ENCODE measurements at regions not wholly inside any gene's neighbourhood (a gene's known extent, or its start where the extent isn't known, plus 50 kb on each side); places are given as distances from the start of the nearest gene placed in this dataset.

DNA sequence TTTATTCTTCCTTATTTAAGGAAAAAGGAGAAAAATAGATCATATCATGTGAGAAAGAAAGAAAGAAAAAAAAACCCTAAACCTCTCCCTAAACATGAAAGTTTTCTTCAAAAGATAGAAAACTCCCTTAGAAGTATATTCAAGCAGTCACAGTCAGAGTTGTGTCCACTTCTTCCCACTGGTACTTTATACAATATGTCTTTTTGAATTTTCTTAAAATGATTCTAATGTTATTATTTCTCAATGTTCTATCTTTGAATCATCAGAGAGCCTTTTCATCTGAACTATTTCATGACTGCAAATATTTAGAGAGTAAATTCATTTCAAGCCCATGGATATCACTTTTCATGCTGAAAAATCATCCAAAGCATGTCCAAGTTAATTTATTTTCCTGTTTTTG, 205.2 kb upstream of the SPOPL start:
- ChIA-PET POLR2A (no interaction called here), CTCF (no interaction called here)
- H3K9me3 Mint-ChIP-seq: peaks cover 4% of the 10 kb centered on the region
- intact Hi-C loops (cut with micrococcal nuclease): no loop called here
- H3K36me3 Mint-ChIP-seq (ENCODE audit: low read depth): no peaks in the 10 kb centered on the region
- no peaks in the 10 kb centered on the region for H3K4me1 Mint-ChIP-seq (ENCODE audit: low read depth)
- DNase-seq (no peak), ATAC-seq (no peak)
- no peak overlapping the region for H3K27ac Mint-ChIP-seq
- TF ChIP-seq, protein P1, sequence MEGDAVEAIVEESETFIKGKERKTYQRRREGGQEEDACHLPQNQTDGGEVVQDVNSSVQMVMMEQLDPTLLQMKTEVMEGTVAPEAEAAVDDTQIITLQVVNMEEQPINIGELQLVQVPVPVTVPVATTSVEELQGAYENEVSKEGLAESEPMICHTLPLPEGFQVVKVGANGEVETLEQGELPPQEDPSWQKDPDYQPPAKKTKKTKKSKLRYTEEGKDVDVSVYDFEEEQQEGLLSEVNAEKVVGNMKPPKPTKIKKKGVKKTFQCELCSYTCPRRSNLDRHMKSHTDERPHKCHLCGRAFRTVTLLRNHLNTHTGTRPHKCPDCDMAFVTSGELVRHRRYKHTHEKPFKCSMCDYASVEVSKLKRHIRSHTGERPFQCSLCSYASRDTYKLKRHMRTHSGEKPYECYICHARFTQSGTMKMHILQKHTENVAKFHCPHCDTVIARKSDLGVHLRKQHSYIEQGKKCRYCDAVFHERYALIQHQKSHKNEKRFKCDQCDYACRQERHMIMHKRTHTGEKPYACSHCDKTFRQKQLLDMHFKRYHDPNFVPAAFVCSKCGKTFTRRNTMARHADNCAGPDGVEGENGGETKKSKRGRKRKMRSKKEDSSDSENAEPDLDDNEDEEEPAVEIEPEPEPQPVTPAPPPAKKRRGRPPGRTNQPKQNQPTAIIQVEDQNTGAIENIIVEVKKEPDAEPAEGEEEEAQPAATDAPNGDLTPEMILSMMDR (IDR thresholded peaks at IDR 0.05): no peak
- H3K4me3 Mint-ChIP-seq: no peak overlapping the region
- no peaks in the 10 kb centered on the region for H3K27me3 Mint-ChIP-seq

DNA sequence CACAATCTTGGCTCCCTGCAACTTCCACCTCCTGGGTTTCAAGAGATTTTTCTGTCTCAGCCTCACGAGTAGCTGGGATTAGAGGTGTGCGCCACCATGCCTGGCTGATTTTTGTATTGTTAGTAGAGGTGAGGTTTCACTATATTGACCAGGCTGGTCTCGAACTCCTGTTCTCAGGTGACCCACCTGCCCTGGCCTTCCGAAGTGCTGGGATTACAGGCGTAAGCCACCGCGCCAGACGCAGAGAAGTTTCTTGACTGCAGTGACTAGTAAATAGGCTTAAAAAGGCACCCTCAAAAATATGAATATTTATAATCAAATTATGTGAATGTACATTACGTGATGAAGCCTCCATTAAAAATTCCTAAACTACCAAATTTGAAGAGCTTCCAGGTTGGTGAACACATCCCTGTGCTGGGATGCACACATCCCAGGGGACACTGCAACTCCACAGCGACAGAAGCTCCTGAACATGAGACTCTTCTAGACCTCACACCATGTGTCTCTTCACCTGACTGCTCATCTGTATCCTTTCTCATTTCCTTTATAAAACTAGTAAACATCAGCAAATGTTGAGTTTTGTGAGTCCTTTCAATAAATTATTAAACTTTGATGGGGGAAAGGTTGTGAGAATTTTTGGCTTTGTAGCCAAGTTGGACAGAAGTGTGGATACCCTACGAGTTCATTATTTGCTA, 203.3 kb upstream of the SPOPL start:
- ChIA-PET CTCF (no interaction called here), POLR2A (interaction anchor here (0.6 kb wide), 1 partner anchor 210 kb away, joined by 3 read pairs; no protein-coding TSS in a partner anchor)
- no peak for DNase-seq
- TF ChIP-seq, protein P1 (IDR thresholded peaks at IDR 0.05): no peak
- H3K27ac Mint-ChIP-seq: no peak overlapping the region
- H3K36me3 Mint-ChIP-seq (ENCODE audit: low read depth): no peaks in the 10 kb centered on the region
- no peak for ATAC-seq
- no peaks in the 10 kb centered on the region for H3K27me3 Mint-ChIP-seq
- H3K4me3 Mint-ChIP-seq: no peak overlapping the region
- intact Hi-C loops (cut with micrococcal nuclease): no loop called here
- H3K9me3 Mint-ChIP-seq: no peaks in the 10 kb centered on the region
- no peaks in the 10 kb centered on the region for H3K4me1 Mint-ChIP-seq (ENCODE audit: low read depth)

DNA sequence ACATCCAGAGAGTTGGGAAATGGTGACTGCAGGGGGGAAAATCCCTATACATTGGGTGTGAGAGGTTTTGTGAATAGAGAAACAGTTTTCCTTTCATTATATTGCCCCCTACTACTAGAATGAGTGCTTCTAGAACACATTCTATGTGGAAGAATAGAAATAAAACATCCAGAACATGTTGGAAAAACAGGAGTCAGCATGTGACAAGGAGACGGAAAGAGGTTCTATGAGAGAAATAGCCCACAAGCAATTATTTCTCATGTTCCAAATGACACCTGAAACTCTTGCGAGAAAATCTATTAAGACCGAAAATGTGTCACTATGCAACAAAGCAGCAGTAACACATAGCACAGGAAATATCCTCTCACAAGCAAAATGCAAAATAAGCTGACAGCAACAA, 202.7 kb upstream of the SPOPL start:
- DNase-seq: no peak
- Mint-ChIP-seq H3K9me3 (no peaks in the 10 kb centered on the region), H3K27me3 (no peaks in the 10 kb centered on the region), H3K36me3 (ENCODE audit: low read depth) (no peaks in the 10 kb centered on the region), H3K4me1 (ENCODE audit: low read depth) (no peaks in the 10 kb centered on the region), H3K4me3 (no peak overlapping the region), H3K27ac (no peak overlapping the region)
- TF ChIP-seq, protein P1 (IDR thresholded peaks at IDR 0.05): no peak
- ATAC-seq: no peak
- intact Hi-C loops (cut with micrococcal nuclease): no loop called here
- ChIA-PET POLR2A (no interaction called here), CTCF (no interaction called here)

DNA sequence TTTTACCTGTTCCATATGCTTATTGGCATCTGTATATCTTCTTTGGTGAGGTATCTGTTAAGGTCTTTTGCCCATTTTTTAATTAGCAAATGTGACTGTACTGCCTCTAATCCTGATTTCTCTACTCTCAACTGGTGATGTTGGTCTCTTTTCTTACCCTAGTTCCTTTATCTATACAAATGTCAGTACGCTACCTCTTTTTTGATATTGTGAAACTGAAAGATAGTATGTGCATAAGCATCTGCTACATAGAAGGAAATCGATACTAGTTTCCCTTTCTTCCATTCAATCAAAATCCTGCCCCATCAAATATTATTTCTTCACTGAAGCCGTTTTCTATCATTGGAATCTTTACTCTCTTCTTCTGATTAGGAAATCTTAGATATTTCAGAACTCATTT, 194.9 kb upstream of the SPOPL start:
- ChIA-PET CTCF (no interaction called here), POLR2A (no interaction called here)
- Mint-ChIP-seq H3K27ac (no peak overlapping the region), H3K4me1 (ENCODE audit: low read depth) (no peaks in the 10 kb centered on the region), H3K36me3 (ENCODE audit: low read depth) (no peaks in the 10 kb centered on the region), H3K9me3 (peaks cover 2% of the 10 kb centered on the region), H3K27me3 (peaks cover 1% of the 10 kb centered on the region), H3K4me3 (no peak overlapping the region)
- intact Hi-C loops (cut with micrococcal nuclease): no loop called here
- TF ChIP-seq, protein P1 (IDR thresholded peaks at IDR 0.05): no peak
- ATAC-seq (no peak), DNase-seq (no peak)

DNA sequence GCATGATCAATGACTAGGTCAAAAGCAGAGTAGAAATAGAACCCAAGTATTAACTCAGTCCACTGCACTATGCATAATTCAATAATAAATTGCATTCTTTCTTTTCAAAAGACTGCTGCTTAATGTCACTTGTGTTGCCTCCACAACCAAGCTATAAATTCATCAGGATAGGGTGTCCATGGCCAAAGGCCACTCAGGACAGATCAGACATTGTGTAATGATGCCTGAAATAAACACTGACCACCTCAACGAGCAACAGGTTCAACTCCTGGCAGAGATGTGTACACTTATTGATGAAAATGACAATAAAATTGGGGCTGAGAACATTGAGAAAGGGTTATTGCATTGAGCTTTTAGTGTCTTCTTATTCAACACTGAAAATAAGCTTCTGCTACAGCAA, 194.5 kb upstream of the SPOPL start:
- POLR2A ChIA-PET: no interaction called here
- intact Hi-C loops (cut with micrococcal nuclease): no loop called here
- ATAC-seq: no peak

More for the DNA sequence above, 194.5 kb upstream of the SPOPL start:
- TF ChIP-seq, protein P1 (IDR thresholded peaks at IDR 0.05): no peak
- H3K36me3 Mint-ChIP-seq (ENCODE audit: low read depth): no peaks in the 10 kb centered on the region
- no peak for DNase-seq
- no peaks in the 10 kb centered on the region for H3K4me1 Mint-ChIP-seq (ENCODE audit: low read depth)
- H3K27me3 Mint-ChIP-seq: peaks cover 1% of the 10 kb centered on the region
- CTCF ChIA-PET: no interaction called here
- no peak overlapping the region for H3K4me3 Mint-ChIP-seq
- H3K9me3 Mint-ChIP-seq: peaks cover 2% of the 10 kb centered on the region
- no peak overlapping the region for H3K27ac Mint-ChIP-seq
